GM23338 (cell line): ENCODE measurements at regions not wholly inside any gene's neighbourhood (a gene's known extent, or its start where the extent isn't known, plus 50 kb on each side); places are given as distances from the start of the nearest gene placed in this dataset.
A peak's percentile ranks its signal among the peaks of the same experiment; 100 is the strongest.

ENCODE experiments used
- ATAC-seq: fragments of 200-7000 bp; cut with Tn5 transposase; 3 replicates; pipeline ENCODE4 v1.9.1; 2020
- DNase-seq: peaks from one replicate; pipeline ENCODE4 v3.0.0-alpha.2; 2015; ENCODE audit warnings: low spot score
- H2AFZ ChIP-seq: fragments of 200-600 bp; sonication (generic); 2 replicates; pipeline ENCODE4 v1.8.0; 2016; ENCODE audit warnings: antibody characterized with exemption, mild to moderate bottlenecking, moderate library complexity
- H3F3A ChIP-seq: fragments of 200-600 bp; sonication (generic); replicated peaks from 2 replicates; pipeline ENCODE4 v1.8.0; 2017; ENCODE audit warnings: antibody characterized with exemption, mixed run types, low read depth
- H3K27ac ChIP-seq: fragments of 200-600 bp; sonication (generic); 2 replicates; pipeline ENCODE4 v1.6.1; 2016; ENCODE audit warnings: low read depth
- H3K27me3 ChIP-seq: fragments of 200-600 bp; sonication (generic); 2 replicates; pipeline ENCODE4 v1.8.0; 2016; ENCODE audit warnings: mild to moderate bottlenecking, mixed run types, moderate library complexity; ENCODE audit not compliant: insufficient read depth
- H3K36me3 ChIP-seq: fragments of 200-600 bp; sonication (generic); 2 replicates; pipeline ENCODE4 v1.8.0; 2016; ENCODE audit warnings: mild to moderate bottlenecking; ENCODE audit not compliant: insufficient read depth
- H3K4me1 ChIP-seq: fragments of 200-600 bp; sonication (generic); 2 replicates; pipeline ENCODE4 v1.8.0; 2016; ENCODE audit warnings: mild to moderate bottlenecking, moderate library complexity; ENCODE audit not compliant: insufficient read depth
- H3K4me2 ChIP-seq: fragments of 200-600 bp; sonication (generic); 2 replicates; pipeline ENCODE4 v1.7.1; 2017; ENCODE audit warnings: mixed run types
- H3K4me3 ChIP-seq: fragments of 200-600 bp; sonication (generic); 2 replicates; pipeline ENCODE4 v1.6.1; 2016; ENCODE audit warnings: mixed run types
- H3K79me2 ChIP-seq: fragments of 200-600 bp; sonication (generic); replicated peaks from 2 replicates; pipeline ENCODE4 v1.8.0; 2017; ENCODE audit warnings: mild to moderate bottlenecking; ENCODE audit not compliant: insufficient read depth
- H3K9me2 ChIP-seq: fragments of 200-600 bp; sonication (generic); 2 replicates; pipeline ENCODE4 v1.8.0; 2017; ENCODE audit not compliant: insufficient read depth
- H4K20me1 ChIP-seq: fragments of 200-600 bp; sonication (generic); replicated peaks from 2 replicates; pipeline ENCODE4 v1.8.0; 2017; ENCODE audit warnings: mild to moderate bottlenecking; ENCODE audit not compliant: insufficient read depth
- H3K27ac Mint-ChIP-seq: 2 replicates; pipeline ENCODE4 v1.8.0; 2020; ENCODE audit warnings: inconsistent platforms, mild to moderate bottlenecking, moderate library complexity, mixed read lengths
- H3K27me3 Mint-ChIP-seq: 3 replicates; pipeline ENCODE4 v1.8.0; 2022; ENCODE audit warnings: low read depth, mild to moderate bottlenecking, moderate library complexity, mixed read lengths, inconsistent platforms; ENCODE audit not compliant: insufficient read depth, poor library complexity
- H3K36me3 Mint-ChIP-seq: 3 replicates; pipeline ENCODE4 v1.8.0; 2021; ENCODE audit warnings: low read depth, mild to moderate bottlenecking, inconsistent platforms, moderate library complexity, mixed read lengths
- H3K4me1 Mint-ChIP-seq: 3 replicates; pipeline ENCODE4 v1.8.0; 2020; ENCODE audit warnings: mild to moderate bottlenecking, inconsistent platforms, mixed read lengths
- H3K4me3 Mint-ChIP-seq: 3 replicates; pipeline ENCODE4 v1.8.0; 2021; ENCODE audit warnings: moderate library complexity, mild to moderate bottlenecking, inconsistent platforms, mixed read lengths
- H3K9me3 Mint-ChIP-seq: 3 replicates; pipeline ENCODE4 v1.8.0; 2020; ENCODE audit warnings: moderate library complexity, mild to moderate bottlenecking, inconsistent platforms, mixed read lengths
- EZH2 ChIP-seq: fragments of 200-600 bp; sonication (generic); IDR thresholded peaks from one replicate; pipeline ENCODE4 v1.8.0; 2017; ENCODE audit warnings: antibody characterized with exemption, mild to moderate bottlenecking, low read depth; ENCODE audit not compliant: unreplicated experiment
- JUNB ChIP-seq: IDR thresholded peaks from one replicate; pipeline ENCODE4 v1.6.1; 2016; ENCODE audit warnings: antibody characterized with exemption; ENCODE audit not compliant: unreplicated experiment
- NANOG ChIP-seq: IDR thresholded peaks from 2 replicates; pipeline ENCODE4 v1.6.1; 2016; ENCODE audit warnings: antibody characterized with exemption, borderline replicate concordance
- POLR2AphosphoS5 ChIP-seq: IDR thresholded peaks from 2 replicates; pipeline ENCODE4 v1.6.1; 2016; ENCODE audit warnings: antibody characterized with exemption, low read depth
- STAT1 ChIP-seq: IDR thresholded peaks from one replicate; pipeline ENCODE4 v1.6.1; 2016; ENCODE audit warnings: antibody characterized with exemption; ENCODE audit not compliant: unreplicated experiment
- ZNF114 ChIP-seq: fragments of 250-450 bp; sonication (Bioruptor Pico); IDR thresholded peaks from 2 replicates; pipeline ENCODE4 v1.5.0; 2020; ENCODE audit warnings: mild to moderate bottlenecking, moderate library complexity
- ZNF331 ChIP-seq: fragments of 250-450 bp; sonication (Bioruptor Pico); IDR thresholded peaks from 2 replicates; pipeline ENCODE4 v1.5.0; 2020; ENCODE audit warnings: low read depth, mild to moderate bottlenecking, moderate library complexity
- TF ChIP-seq, protein P1 (sequence below): IDR thresholded peaks from one replicate; pipeline ENCODE4 v1.6.1; 2018; ENCODE audit warnings: antibody characterized with exemption; ENCODE audit not compliant: unreplicated experiment
- TF ChIP-seq, protein P2 (sequence below), 2 experiments: fragments of 200-600 bp in 1 of 2; sonication (generic) in 1 of 2; conservative IDR thresholded peaks; 2 replicates each; pipeline versions ENCODE4 v1.5.1 to v1.6.1; 2016 to 2017; ENCODE audit warnings: antibody characterized with exemption in 2 of 2, low read depth in 2 of 2, mild to moderate bottlenecking in 2 of 2, moderate library complexity in 1 of 2
- TF ChIP-seq, protein P3 (sequence below): IDR thresholded peaks from 2 replicates; pipeline ENCODE4 v1.6.1; 2016; ENCODE audit warnings: antibody characterized with exemption

DNA sequence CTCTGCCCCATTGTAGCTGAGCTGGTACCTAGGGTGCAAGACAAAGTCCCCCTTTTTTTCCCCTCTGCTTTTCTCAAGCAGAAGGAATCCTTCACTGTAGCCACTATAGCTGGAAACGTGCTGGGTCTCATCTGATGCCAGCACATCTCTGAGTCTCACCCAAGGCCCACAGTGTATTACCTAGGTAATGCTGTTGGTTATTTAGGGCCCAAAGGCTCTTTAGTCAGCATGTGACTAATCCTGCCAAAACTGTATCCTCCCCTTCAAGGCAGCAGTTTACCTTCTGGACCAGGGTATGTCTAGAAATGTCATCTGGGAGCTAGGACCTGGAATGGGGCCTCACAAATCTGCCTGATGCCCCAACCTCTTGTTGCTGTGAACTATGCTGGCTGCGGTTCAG lies 423.4 kb downstream of the NUF2 start (continued):
- TF ChIP-seq STAT1 (no peak), ZNF331 (CRISPR knock-in tag) (no peak), NANOG (no peak), ZNF114 (CRISPR knock-in tag) (no peak), POLR2AphosphoS5 (no peak), EZH2 (no peak), JUNB (no peak)
- TF ChIP-seq, protein P1, sequence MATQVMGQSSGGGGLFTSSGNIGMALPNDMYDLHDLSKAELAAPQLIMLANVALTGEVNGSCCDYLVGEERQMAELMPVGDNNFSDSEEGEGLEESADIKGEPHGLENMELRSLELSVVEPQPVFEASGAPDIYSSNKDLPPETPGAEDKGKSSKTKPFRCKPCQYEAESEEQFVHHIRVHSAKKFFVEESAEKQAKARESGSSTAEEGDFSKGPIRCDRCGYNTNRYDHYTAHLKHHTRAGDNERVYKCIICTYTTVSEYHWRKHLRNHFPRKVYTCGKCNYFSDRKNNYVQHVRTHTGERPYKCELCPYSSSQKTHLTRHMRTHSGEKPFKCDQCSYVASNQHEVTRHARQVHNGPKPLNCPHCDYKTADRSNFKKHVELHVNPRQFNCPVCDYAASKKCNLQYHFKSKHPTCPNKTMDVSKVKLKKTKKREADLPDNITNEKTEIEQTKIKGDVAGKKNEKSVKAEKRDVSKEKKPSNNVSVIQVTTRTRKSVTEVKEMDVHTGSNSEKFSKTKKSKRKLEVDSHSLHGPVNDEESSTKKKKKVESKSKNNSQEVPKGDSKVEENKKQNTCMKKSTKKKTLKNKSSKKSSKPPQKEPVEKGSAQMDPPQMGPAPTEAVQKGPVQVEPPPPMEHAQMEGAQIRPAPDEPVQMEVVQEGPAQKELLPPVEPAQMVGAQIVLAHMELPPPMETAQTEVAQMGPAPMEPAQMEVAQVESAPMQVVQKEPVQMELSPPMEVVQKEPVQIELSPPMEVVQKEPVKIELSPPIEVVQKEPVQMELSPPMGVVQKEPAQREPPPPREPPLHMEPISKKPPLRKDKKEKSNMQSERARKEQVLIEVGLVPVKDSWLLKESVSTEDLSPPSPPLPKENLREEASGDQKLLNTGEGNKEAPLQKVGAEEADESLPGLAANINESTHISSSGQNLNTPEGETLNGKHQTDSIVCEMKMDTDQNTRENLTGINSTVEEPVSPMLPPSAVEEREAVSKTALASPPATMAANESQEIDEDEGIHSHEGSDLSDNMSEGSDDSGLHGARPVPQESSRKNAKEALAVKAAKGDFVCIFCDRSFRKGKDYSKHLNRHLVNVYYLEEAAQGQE = no peak
- TF ChIP-seq, protein P2, sequence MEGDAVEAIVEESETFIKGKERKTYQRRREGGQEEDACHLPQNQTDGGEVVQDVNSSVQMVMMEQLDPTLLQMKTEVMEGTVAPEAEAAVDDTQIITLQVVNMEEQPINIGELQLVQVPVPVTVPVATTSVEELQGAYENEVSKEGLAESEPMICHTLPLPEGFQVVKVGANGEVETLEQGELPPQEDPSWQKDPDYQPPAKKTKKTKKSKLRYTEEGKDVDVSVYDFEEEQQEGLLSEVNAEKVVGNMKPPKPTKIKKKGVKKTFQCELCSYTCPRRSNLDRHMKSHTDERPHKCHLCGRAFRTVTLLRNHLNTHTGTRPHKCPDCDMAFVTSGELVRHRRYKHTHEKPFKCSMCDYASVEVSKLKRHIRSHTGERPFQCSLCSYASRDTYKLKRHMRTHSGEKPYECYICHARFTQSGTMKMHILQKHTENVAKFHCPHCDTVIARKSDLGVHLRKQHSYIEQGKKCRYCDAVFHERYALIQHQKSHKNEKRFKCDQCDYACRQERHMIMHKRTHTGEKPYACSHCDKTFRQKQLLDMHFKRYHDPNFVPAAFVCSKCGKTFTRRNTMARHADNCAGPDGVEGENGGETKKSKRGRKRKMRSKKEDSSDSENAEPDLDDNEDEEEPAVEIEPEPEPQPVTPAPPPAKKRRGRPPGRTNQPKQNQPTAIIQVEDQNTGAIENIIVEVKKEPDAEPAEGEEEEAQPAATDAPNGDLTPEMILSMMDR (conservative IDR thresholded peaks at IDR 0.05; ENCODE audit: low read depth in 2 of 2) = no peak

DNA sequence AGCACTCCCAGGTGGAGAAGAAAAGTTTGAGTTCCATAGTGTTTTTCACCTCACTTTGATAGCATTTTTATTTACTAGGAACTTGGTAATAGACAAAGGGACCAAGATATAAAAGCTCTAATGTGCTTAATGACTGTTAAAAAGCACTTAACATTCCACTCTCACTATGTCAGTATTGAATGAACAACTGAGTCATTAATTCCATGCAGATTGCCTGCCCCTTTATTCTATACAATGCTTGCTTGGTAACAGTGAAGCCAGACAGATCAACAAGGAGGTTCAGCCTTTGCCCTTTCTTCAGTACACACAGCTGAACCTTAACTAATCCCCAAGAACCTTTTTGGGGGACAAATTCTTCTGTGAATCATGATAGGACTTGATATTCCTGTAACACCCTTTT lies 425.5 kb downstream of the NUF2 start:
- peak; percentile 3 for DNase-seq
- TF ChIP-seq, protein P1 = no peak
- TF ChIP-seq ZNF331 (CRISPR knock-in tag) = no peak
- TF ChIP-seq, protein P2 (conservative IDR thresholded peaks at IDR 0.05; ENCODE audit: low read depth in 2 of 2) = no peak
- TF ChIP-seq, protein P3, sequence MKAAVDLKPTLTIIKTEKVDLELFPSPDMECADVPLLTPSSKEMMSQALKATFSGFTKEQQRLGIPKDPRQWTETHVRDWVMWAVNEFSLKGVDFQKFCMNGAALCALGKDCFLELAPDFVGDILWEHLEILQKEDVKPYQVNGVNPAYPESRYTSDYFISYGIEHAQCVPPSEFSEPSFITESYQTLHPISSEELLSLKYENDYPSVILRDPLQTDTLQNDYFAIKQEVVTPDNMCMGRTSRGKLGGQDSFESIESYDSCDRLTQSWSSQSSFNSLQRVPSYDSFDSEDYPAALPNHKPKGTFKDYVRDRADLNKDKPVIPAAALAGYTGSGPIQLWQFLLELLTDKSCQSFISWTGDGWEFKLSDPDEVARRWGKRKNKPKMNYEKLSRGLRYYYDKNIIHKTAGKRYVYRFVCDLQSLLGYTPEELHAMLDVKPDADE = no peak
- TF ChIP-seq EZH2 = no peak
- TF ChIP-seq JUNB = no peak

More for the DNA sequence above, 425.5 kb downstream of the NUF2 start:
- H3K4me2 ChIP-seq = no peak overlapping the region
- H3K4me3 ChIP-seq = no peak overlapping the region
- no peak overlapping the region for H3K27ac ChIP-seq
- H3K36me3 Mint-ChIP-seq = peaks cover 15% of the 10 kb centered on the region; the same call in 2 of the 3 replicates
- H3K9me2 ChIP-seq = peaks cover 15% of the 10 kb centered on the region; the same call in 1 of the 2 replicates
- H3K27ac Mint-ChIP-seq = no peak overlapping the region
- H3K4me1 Mint-ChIP-seq = no peaks in the 10 kb centered on the region
- peaks cover 4% of the 10 kb centered on the region; the same call in 1 of the 2 replicates for H3K36me3 ChIP-seq
- no peaks in the 10 kb centered on the region for H3K27me3 Mint-ChIP-seq
- no peaks in the 10 kb centered on the region for H3K79me2 ChIP-seq
- H2AFZ ChIP-seq = no peak overlapping the region
- H3F3A ChIP-seq = no peaks in the 10 kb centered on the region
- no peak overlapping the region for H3K4me3 Mint-ChIP-seq
- no peaks in the 10 kb centered on the region for H3K4me1 ChIP-seq
- no peak for ATAC-seq
- no peaks in the 10 kb centered on the region for H4K20me1 ChIP-seq
- peaks cover 19% of the 10 kb centered on the region; the same call in 2 of the 3 replicates for H3K9me3 Mint-ChIP-seq
- no peaks in the 10 kb centered on the region for H3K27me3 ChIP-seq
